Activated naive CD4-positive, alpha-beta T cell treated with anti-CD3 and anti-CD28 coated beads, Interleukin-2, amount 50 U/mL, for 72 hours (primary cell): ENCODE measurements at regions not wholly inside any gene's neighbourhood (a gene's known extent, or its start where the extent isn't known, plus 50 kb on each side); places are given as distances from the start of the nearest gene placed in this dataset.

Experiments
- ATAC-seq, 2 donors: fragments of 150-1000 bp; cut with Tn5 transposase; 2 replicates each; pipeline ENCODE4 v1.10.0; 2021; ENCODE audit warnings: mild to moderate bottlenecking in 2 of 2, moderate library complexity in 2 of 2
- DNase-seq, 2 donors: peaks; one replicate each; pipeline ENCODE4 v3.0.0; 2021 to 2022; ENCODE audit warnings: low spot score in 2 of 2
- H3K27ac Mint-ChIP-seq, 2 donors: one replicate each; pipeline ENCODE4 v1.8.0; 2022; ENCODE audit warnings: mild to moderate bottlenecking in 2 of 2, mixed read lengths in 2 of 2
- H3K36me3 Mint-ChIP-seq, 2 donors: one replicate each; pipeline ENCODE4 v1.8.0; 2022; ENCODE audit warnings: mixed read lengths in 2 of 2
- H3K9me3 Mint-ChIP-seq, 2 donors: one replicate each; pipeline ENCODE4 v1.8.0; 2022; ENCODE audit warnings: mixed read lengths in 2 of 2

DNA sequence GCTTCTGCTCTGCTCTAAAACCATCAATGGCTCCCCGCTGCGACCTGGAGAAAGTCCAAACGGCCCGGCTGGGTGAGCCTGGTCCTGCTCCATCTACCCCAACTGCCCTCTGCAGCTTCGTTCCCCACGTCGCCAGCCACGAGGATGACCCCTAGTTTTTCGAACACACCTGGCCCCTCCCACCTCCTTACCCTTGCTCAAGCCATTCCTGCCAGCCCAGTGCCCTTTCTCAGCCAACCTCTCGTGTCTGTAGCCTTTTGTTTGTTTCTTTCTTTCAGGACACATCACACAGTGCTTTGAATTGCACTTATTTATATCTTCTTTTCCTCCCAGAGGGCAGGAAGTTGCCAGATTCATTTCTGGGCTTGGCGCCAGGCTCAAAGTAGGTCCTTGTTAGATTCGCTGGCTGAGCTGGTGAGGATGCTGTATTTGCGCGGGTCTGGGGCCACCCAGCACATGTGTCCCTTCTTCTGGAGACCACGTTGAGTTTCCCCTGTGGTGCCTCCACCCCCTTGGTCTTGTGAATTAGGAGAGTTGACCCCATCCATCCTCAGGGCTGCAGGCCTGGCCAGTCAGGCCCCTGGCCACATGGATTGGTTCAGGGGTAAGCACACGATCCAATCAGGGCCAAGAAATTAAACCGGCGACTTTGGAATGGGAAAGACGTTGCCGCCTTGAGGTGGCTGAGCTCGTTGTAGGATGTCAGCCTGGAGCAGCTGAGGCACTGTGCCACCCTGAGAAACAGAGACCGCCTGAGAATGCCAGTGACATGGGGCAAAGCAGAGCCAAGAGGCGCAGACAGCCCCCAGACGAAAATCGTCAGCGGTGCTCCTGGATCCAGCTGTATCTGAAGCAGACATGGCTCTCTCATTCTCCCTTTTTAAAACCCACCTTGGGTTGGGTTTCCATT lies 156.0 kb downstream of the CEBPB start:
- no peaks in the 10 kb centered on the region for H3K9me3 Mint-ChIP-seq
- no peak for ATAC-seq
- DNase-seq, result no peak
- no peak overlapping the region for H3K27ac Mint-ChIP-seq
- no peaks in the 10 kb centered on the region for H3K36me3 Mint-ChIP-seq

DNA sequence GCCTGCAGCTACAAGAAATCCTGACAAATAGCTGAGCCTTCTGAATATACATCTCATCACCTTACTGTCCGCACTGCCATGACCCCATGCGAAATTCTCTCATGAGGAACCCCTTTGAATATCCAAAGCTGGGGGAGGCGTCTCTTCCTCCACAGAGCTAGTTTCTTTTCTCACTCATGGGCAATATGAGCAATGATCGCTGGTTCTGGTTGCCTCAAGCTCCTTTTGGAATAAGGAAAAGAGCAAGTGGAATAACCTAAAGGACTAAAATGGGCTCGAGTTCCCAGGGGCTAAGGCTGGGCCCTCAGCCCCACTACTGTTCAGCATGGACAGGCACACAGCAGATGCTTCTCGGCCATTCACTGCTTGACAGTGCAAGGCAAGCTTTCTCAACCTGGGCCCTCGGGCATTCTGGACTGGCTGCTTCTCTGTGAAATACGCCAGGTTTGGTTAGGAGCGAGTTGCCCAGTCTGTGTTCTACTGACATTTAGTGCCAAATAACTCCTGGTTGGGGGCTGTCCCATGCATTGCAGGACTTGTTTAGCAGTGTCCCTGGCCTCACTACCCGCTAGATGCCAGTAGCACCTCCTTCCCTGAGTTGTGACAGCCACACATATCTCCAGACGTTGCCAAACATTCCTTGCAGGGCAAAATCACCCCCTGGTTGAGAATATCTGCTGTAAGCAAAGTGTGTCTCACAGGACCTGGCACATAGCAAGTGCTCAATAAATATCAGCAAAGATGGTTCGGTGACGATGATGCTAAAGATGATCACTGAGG lies 156.8 kb downstream of the CEBPB start:
- H3K27ac Mint-ChIP-seq, result peak overlapping the region in 1 of 2 donors; percentile 77
- ATAC-seq, result no peak
- no peaks in the 10 kb centered on the region for H3K9me3 Mint-ChIP-seq

DNA sequence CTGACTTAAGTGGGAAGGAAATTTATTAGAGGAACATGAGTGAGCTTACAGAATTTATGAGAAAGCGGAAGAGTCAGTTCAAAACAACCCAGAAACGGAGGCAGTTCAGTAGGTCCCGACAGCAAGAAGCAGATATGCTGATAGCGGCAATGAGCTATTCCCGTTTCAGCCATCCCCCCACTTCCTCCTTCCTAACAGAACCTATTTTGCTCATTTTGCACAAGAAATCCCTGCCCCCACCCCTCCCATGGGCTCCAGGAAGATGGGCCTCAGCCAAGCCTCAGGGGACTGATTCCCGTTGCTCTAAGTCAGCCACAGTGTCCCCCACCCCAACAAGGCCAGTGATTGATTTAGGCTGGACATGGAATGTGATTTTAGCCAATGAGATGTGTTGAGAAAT lies 157.5 kb downstream of the CEBPB start:
- H3K27ac Mint-ChIP-seq, result no peak overlapping the region

More for the DNA sequence above, 156.8 kb downstream of the CEBPB start:
- no peaks in the 10 kb centered on the region for H3K36me3 Mint-ChIP-seq
- no peak for DNase-seq

DNA sequence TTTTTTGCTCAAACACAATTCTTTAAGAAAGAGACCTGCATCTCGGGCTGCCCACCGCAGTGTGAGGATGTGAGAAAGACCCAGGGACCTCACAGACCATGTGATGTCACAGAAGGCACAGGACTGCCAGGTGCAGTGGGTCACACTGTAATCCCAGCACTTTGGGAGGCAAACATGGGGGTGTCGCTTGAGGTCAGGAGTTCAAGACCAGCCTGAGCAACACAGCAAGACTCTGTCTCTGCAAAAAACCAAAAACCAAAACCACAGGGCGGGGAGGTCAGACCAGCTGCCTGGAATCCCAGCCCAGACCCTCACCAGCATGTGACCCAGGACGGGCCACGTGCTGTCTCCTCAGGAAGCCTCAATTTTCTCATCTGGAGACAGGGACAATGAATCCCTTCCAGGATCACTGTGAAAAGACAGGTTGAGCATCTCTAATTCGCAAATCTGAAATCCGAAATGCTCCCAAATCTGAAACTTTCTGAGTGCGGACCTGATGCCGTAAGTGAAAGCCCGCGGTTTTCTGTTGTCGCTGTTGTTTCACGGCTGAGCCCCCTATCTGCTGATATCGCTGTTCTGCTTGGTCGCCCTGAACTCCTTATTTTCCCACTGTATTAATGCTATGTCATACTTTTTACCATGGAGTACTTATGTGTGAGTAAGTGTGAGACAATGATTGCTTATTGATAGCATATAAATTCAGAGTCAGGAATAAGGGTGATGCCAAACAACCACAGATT lies 159.5 kb upstream of the PTPN1 start:
- Mint-ChIP-seq H3K9me3 (no peaks in the 10 kb centered on the region), H3K36me3 (no peaks in the 10 kb centered on the region), H3K27ac (no peak overlapping the region)
- ATAC-seq, result no peak
- no peak for DNase-seq

More for the DNA sequence above, 157.5 kb downstream of the CEBPB start:
- Mint-ChIP-seq H3K9me3 (no peaks in the 10 kb centered on the region), H3K36me3 (no peaks in the 10 kb centered on the region)
- ATAC-seq (no peak), DNase-seq (no peak)

DNA sequence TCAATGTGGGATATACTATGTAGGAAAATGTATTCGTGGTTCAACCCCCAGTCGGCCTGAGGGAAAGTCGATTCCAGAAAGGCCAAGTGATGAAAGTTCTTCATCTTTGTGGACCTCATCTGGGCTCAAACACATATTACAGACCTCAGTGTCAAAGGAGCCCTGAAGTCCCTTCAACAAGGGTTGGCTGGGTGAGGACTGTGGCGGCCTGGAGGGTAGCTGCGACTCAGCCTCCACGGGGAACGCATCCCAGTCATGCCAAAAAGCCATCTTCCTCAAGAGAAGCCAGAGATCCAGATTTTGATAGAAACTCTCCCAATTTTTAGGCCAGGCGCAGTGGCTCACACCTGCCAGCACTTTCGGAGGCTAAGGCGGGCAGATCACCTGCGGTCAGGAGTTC lies 158.6 kb upstream of the PTPN1 start:
- DNase-seq (no peak), ATAC-seq (no peak)
- Mint-ChIP-seq H3K9me3 (no peaks in the 10 kb centered on the region), H3K27ac (no peak overlapping the region), H3K36me3 (no peaks in the 10 kb centered on the region)

DNA sequence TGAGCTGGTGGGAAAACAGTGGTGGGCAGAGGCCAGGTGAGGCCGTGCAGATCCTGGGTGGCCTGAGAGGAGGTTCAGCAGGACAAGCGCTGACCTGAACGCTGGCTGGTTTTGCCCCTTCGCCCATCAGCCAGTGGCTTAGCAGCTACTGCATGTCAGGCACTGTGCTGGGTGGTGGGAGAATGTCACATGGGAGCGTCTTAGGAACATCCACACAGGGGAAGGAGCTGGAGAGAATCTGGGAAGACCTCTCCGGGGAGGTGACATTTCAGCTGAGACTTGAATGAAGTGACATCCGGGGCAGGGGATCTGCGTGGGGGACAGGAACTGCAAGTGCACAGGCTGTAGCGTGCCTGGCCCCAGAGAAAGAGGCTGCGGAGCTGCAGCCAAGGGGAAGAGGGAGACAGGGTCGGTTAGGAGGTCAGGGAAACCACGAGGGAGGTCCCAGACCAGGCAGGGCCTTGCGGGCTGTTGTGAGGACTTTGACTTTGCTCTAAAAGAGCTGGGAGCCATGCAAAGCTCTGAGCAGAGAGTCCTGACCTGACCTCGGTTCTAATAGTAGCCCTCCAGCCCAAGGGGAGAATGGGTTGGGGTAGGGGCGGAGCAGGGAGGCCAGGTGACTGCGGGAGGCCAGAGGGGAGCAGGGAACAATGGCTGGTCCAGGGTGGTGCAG lies 156.8 kb upstream of the PTPN1 start:
- H3K36me3 Mint-ChIP-seq, result no peaks in the 10 kb centered on the region
- no peaks in the 10 kb centered on the region for H3K9me3 Mint-ChIP-seq
- ATAC-seq (no peak), DNase-seq (no peak)
- H3K27ac Mint-ChIP-seq, result peak overlapping the region in 1 of 2 donors; percentile 2

DNA sequence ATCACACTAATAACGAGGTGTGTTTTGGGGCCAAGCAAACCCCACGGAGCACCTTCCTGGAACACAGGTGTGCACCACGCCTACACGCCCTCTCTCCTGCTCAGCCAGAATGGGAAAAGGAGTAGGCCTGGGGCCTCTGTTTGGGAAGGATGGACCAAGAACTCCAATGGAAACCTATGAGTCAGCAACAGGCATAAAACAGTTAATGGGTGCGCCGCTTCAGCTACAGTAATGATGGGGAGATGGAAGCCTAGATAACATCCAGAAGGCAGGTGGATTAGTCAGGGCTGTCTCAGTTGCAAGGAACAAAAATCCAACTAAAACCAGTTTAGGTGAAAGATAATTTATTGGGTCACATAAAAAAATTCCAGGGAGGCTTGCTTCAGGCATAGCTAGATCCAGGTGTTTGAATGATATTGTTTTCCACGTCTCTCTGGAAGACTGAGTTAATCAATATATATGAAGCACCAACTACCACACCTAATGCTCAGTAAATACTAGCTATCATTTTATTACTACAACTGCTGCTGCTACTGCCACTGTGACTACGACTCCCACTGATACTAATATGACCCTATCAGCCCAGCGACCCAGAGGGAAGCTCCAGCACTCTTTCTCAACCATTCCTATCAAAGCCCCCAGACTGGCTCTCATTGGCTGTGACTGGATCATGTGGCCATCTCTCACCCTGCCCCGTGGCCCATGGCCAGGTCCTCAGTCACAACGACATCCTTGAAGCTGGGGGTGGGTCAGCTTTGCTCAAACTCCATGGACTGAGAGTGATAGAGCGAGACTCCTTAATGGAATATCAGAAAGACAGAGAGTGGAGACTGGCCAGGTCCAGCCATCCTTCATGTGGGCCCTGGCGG lies 155.2 kb upstream of the PTPN1 start:
- Mint-ChIP-seq H3K36me3 (no peaks in the 10 kb centered on the region), H3K27ac (no peak overlapping the region), H3K9me3 (no peaks in the 10 kb centered on the region)
- ATAC-seq (no peak), DNase-seq (no peak)

DNA sequence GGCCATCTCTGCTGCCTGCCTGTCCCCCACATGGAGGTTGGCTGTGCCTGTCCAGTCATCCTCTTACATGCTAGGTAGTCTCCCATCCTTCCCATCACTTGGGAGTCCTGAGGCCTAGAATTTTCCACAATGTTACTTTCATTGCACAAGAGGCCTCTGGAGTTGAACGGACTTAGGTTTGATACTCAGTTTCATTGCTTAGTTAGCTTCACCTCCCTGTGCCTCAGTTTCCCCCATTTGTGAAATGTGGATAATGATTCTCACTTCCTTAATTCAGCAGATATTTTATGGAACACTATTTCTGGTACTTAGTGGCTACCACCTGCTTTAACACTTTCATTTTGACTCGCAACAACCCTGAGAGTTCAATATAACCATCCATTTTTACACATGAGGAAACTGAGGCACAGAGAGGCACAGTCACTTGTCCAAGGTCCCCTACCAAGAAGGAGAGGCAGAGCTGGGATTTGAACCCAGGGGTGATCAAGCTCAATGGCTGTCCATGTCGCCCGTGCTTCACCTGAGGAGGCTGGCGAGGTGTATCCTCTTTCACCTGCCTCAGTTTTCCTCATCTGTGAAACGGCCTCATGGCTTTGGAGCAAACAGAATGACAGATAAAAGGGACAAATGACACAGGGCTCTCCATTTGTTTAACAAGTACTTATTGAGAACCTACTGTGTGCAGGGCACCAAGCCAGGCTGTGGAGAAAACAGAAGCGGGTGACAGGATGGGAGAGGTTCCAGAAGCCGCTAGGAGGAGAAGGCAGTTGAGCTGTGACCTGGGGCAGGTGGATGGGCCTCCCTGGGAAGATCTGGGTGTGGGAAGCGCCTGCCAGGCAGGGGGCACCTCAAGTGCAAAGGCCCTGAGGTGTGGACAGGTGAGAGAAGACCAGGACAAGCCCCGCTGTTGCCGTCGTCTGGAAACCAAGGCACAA lies 154.3 kb upstream of the PTPN1 start:
- peak overlapping the region; percentile 22 to 30 for H3K27ac Mint-ChIP-seq
- no peak for DNase-seq
- no peak for ATAC-seq
- H3K36me3 Mint-ChIP-seq, result no peaks in the 10 kb centered on the region
- H3K9me3 Mint-ChIP-seq, result no peaks in the 10 kb centered on the region

DNA sequence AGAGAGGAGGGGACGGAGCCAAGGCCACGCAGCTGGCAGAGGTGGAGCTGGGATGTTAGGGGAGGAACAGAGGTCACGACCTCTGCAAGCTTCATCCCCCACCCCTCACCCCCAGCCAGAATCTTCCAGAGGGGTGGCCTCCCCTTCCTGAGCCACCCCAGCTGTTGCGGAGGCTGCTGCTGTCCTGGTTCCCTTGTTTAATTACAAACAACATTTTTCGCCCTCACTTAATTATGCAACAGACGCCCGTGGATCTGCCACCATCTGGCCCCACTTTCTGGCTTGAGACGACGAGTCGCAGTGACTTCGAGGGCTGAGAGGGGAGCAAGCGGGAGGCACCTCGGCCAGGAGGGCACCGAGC lies 153.7 kb upstream of the PTPN1 start:
- Mint-ChIP-seq H3K36me3 (no peaks in the 10 kb centered on the region), H3K27ac (peak overlapping the region; percentile 22 to 58), H3K9me3 (no peaks in the 10 kb centered on the region)
- DNase-seq (no peak), ATAC-seq (no peak)

DNA sequence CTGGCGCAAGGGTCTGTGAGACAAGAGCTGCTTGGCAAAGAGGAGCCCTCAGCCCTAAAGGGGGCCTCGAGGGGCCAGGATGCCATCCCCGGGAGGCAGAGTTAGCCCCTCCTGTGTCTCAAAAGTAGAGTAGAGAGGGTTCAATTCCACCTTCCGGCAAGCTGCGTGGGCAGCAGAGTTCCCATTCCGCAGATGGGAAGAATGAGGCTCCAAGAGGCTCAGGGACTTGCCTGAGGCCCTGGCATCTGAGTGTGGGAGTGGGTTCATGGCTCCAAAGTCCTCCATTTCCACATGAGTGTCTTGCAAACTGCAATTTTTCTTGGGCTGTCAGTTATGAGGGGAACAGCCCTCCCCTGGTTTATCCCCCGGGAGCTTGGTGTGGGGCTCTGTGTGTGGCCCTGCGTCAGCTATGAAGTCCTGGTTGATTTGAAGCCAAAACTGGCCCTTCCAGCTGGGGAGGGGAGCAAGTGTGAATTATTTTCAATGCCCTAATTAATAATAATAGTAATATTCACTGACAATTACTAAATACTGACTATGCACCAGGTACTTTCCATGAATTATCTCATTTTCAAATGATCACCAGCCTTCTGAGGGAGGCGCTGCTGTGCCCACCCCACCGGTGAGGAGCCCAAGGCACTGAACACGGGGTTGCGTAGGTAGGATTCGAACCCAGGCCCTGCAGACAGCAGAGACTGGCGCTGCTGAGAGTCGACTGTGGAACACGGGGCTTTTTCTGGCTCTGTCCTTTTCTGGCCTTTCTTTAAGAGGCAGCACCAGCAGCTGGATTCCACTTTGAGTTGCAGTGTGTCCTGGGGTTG lies 153.0 kb upstream of the PTPN1 start:
- Mint-ChIP-seq H3K36me3 (no peaks in the 10 kb centered on the region), H3K27ac (no peak overlapping the region), H3K9me3 (no peaks in the 10 kb centered on the region)
- no peak for DNase-seq
- no peak for ATAC-seq

DNA sequence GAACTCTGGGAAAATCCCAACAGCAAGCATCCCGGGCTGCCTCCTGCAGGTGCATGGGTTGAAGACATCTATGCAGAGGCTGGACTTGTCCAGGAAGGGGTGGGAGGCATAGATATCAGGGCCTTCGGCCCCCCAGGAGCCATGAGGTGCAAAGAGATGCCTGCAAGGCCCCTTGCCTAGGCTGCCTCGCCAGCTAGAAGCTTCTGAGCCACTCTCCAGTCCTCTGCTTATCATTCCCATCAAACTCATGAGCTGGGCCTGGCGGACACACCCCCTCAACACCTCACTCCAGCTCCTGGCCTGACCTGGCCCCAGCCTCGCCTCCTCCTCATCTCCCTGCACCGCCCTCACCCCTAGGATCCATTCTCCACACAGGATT lies 152.4 kb upstream of the PTPN1 start:
- no peak for ATAC-seq

DNA sequence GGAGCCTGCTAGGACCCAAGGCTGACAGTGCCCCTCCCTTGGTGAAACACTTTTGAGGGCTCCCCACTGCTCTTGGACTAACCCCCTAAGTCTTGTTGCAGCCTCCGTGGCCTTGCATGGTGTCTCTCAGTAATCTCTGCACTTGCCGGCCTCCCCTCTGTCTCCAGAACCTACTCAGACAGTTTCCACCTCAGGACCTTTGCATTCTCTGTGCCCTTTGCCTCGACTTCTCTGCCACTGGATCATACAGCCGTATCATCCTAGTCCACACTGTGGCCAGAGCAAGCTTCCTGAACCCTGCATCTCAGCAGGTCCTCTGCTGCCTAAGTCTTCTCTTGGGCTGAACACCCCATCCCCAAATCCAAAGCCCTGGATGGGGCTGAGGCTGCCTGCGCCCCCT lies 152.0 kb upstream of the PTPN1 start:
- H3K9me3 Mint-ChIP-seq, result no peaks in the 10 kb centered on the region
- no peaks in the 10 kb centered on the region for H3K36me3 Mint-ChIP-seq
- peak overlapping the region; percentile 9 to 60 for H3K27ac Mint-ChIP-seq
- no peak for DNase-seq
- no peak for ATAC-seq

More for the DNA sequence above, 152.4 kb upstream of the PTPN1 start:
- no peak for DNase-seq
- Mint-ChIP-seq H3K36me3 (no peaks in the 10 kb centered on the region), H3K27ac (peak overlapping the region; percentile 9 to 60), H3K9me3 (no peaks in the 10 kb centered on the region)

DNA sequence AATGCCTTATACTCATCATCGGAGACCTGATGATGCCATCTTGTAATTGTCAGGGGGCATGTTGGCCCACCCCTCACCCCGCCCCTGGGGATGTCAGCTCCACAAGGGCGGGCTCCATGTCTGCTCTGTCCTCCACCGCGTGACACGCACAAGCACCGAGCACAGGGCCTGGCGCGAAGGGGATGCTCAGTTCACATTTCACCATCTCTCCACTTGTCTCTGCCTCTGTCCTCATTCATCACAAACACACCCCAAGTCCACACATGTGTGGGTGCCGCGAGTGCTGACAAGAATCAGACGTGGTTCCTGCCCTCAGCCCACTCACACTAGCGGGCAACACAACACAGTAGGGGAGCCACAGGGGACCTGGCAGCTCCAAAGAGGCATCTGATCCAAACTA lies 151.2 kb upstream of the PTPN1 start:
- no peaks in the 10 kb centered on the region for H3K9me3 Mint-ChIP-seq
- ATAC-seq (no peak), DNase-seq (no peak)
- peak overlapping the region in 1 of 2 donors; percentile 0 for H3K27ac Mint-ChIP-seq
- H3K36me3 Mint-ChIP-seq, result no peaks in the 10 kb centered on the region

DNA sequence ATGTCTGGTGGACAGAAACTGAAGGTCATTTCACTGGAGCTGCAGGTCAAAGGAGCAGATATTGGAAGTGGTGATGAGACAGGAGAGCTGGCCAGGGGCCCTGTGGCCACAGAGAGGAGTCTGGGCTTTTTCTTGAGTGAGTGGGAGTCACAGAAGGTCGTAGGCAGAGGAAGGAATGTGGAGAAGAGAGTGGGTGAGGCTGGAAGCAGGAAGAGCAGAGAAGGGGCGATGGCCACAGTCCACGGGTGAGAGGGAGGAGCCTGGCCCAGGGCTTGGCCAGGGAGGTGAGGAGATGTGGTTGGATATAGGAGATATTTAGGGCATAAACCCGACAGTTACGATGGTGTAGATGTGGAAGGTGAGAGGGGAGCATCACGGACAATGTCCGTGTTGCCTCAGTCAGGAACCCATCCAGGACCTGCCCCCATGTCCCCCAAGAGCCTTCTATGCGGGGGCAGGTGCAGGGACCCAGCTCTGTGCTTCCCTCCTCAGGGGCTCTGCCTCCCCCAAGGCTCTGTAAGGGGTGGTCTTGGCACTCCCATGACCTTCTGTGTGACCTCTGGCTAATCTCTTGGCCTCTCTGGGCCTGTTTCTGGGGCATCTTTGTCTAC lies 150.5 kb upstream of the PTPN1 start:
- Mint-ChIP-seq H3K27ac (peak overlapping the region in 1 of 2 donors; percentile 0), H3K9me3 (no peaks in the 10 kb centered on the region), H3K36me3 (no peaks in the 10 kb centered on the region)
- DNase-seq (no peak), ATAC-seq (no peak)
